Ovary (tissue), 7 donors: ENCODE measurements at regions not wholly inside any gene's neighbourhood (a gene's known extent, or its start where the extent isn't known, plus 50 kb on each side); places are given as distances from the start of the nearest gene placed in this dataset.

Experiments
- DNase-seq, 5 donors: peaks; one replicate each; pipeline ENCODE4 v3.0.0-alpha.2; 2019 to 2020
- H3K27ac ChIP-seq, 2 donors: fragments of 200-600 bp; one replicate each; pipeline versions ENCODE4 v1.5.1 to v1.8.0; 2019 to 2022
- H3K27me3 ChIP-seq: fragments of 200-600 bp; one replicate; pipeline ENCODE4 v1.8.0; 2022
- H3K36me3 ChIP-seq: fragments of 200-600 bp; sonication (generic); one replicate; pipeline ENCODE4 v1.5.1; 2019
- H3K4me1 ChIP-seq: one replicate; pipeline ENCODE4 v1.8.1; 2013; ENCODE audit warnings: mild to moderate bottlenecking, moderate library complexity; ENCODE audit not compliant: insufficient read depth
- H3K4me3 ChIP-seq: fragments of 200-600 bp; sonication (generic); one replicate; pipeline ENCODE4 v1.5.1; 2017
- H3K9me3 ChIP-seq, 2 donors: fragments of 200-600 bp in 1 of 2; sonication (generic) in 1 of 2; one replicate each; pipeline versions ENCODE4 v1.5.1 to v1.8.1; 2013 to 2019; ENCODE audit warnings: mild to moderate bottlenecking in 1 of 2, moderate library complexity in 1 of 2
- CTCF ChIP-seq, 3 donors: fragments of 450-650 bp in 2 of 3; fragments of 200-600 bp in 1 of 3; IDR thresholded peaks; one replicate each; pipeline versions ENCODE4 v1.5.1 to v1.8.0; 2016 to 2022; ENCODE audit warnings: antibody characterized with exemption in 3 of 3, mild to moderate bottlenecking in 1 of 3
- EP300 ChIP-seq: sonication (generic); formaldehyde crosslinking; IDR thresholded peaks from one replicate; pipeline ENCODE4 v1.6.1; 2017; ENCODE audit warnings: antibody characterized with exemption
- POLR2A ChIP-seq: fragments of 450-650 bp; IDR thresholded peaks from one replicate; pipeline ENCODE4 v1.6.1; 2017; ENCODE audit warnings: antibody characterized with exemption, mild to moderate bottlenecking, moderate library complexity
- WGBS, 3 donors: extraction: QIAGEN DNeasy Blood & Tissue Kit in 1 of 3; methylation state at CpG; one replicate each; pipeline versions ENCODE4 v1.1.5 to v1.1.7; 2013 to 2017; 5-methylcytosine and 5-hydroxymethylcytosine counted together
- intact Hi-C, 4 donors: fragments of 100-400 bp; cut with DNase I; formaldehyde crosslinking; loops; one replicate each; pipeline versions ENCODE4 v1.11.0 to v1.15.1; 2022 to 2023
- donor health status: DM: no; HTN: no; CAD: no; lungs with moderate emphysema.
- donor health status: DM: no; HTN: no; CAD: no.
- donor health status: Bipolar disorder and iron deficiency.
- donor health status: DM: no; HTN: no; CAD: no.
- donor health status: DM: yes; HTN: yes; CAD: no.

GRCh38 chr2:133788386-133788785, 220.1 kb upstream of the NCKAP5 start:
- TF ChIP-seq CTCF (IDR thresholded peaks at IDR 0.05), result no peak
- TF ChIP-seq POLR2A, result no peak
- no peak for TF ChIP-seq EP300
- H3K36me3 ChIP-seq, result no peaks in the 10 kb centered on the region
- H3K27me3 ChIP-seq, result no peaks in the 10 kb centered on the region
- intact Hi-C loops, result loop anchor here in 1 of 4 donors (10.0 kb wide), 1 partner anchor 1244 kb away; no protein-coding TSS in a partner anchor
- no peak for DNase-seq
- no peak overlapping the region for H3K27ac ChIP-seq
- WGBS, 3 donors, result 8 to 36% (median 10%) methylated on average over 1 of the region's 1 CpG
- no peaks in the 10 kb centered on the region for H3K9me3 ChIP-seq
- no peak overlapping the region for H3K4me3 ChIP-seq
- no peaks in the 10 kb centered on the region for H3K4me1 ChIP-seq

DNA sequence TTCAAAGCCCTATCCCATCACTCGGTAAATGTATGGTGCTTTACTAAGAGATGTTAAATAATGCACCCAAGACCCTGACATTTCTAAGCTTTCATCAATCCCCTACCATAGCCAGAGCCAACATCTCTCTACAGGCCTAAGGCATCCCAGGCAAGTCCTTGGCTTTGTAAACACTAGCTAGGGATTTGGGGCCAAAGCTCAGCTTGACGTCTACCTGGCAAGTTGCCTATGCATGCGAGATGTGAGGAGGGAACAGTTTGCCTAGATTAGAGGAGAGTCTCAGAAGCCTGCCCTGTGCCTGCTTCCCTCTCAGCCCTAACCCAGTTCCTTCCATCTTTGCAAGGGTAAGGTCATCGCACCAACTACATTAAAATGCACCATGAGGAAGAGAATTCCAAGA, 221.5 kb upstream of the NCKAP5 start:
- intact Hi-C loops, result loop anchor here in 1 of 4 donors (10.0 kb wide), 1 partner anchor 1245 kb away; no protein-coding TSS in a partner anchor
- H3K4me3 ChIP-seq, result no peak overlapping the region
- DNase-seq, result no peak
- no peaks in the 10 kb centered on the region for H3K36me3 ChIP-seq
- H3K27me3 ChIP-seq, result no peaks in the 10 kb centered on the region
- 58% methylated on average over 4 of the region's 4 CpGs for WGBS, 3 donors
- no peaks in the 10 kb centered on the region for H3K4me1 ChIP-seq
- H3K9me3 ChIP-seq, result no peaks in the 10 kb centered on the region
- no peak overlapping the region for H3K27ac ChIP-seq
- TF ChIP-seq CTCF (IDR thresholded peaks at IDR 0.05) (no peak), EP300 (no peak), POLR2A (no peak)

GRCh38 chr2:133790711-133791110, 222.4 kb upstream of the NCKAP5 start:
- H3K36me3 ChIP-seq, result no peaks in the 10 kb centered on the region

GRCh38 chr2:133791191-133791590, 222.9 kb upstream of the NCKAP5 start:
- Histone ChIP-seq H3K4me1 (no peaks in the 10 kb centered on the region), H3K27ac (no peak overlapping the region), H3K9me3 (no peaks in the 10 kb centered on the region), H3K36me3 (no peaks in the 10 kb centered on the region), H3K27me3 (no peaks in the 10 kb centered on the region), H3K4me3 (no peak overlapping the region)
- intact Hi-C loops, result no loop called here
- TF ChIP-seq EP300 (no peak), POLR2A (no peak), CTCF (IDR thresholded peaks at IDR 0.05) (no peak)
- 55 to 82% (median 77%) methylated on average over 6 of the region's 6 CpGs for WGBS, 3 donors
- DNase-seq, result no peak

More at GRCh38 chr2:133790711-133791110, 222.4 kb upstream of the NCKAP5 start:
- no peak overlapping the region for H3K4me3 ChIP-seq
- H3K4me1 ChIP-seq, result no peaks in the 10 kb centered on the region
- H3K27me3 ChIP-seq, result no peaks in the 10 kb centered on the region
- intact Hi-C loops, result no loop called here
- TF ChIP-seq CTCF (IDR thresholded peaks at IDR 0.05) (no peak), EP300 (no peak), POLR2A (no peak)
- no peak for DNase-seq
- no peaks in the 10 kb centered on the region for H3K9me3 ChIP-seq
- WGBS, 3 donors, result 28 to 60% (median 33%) methylated on average over 1 of the region's 1 CpG
- H3K27ac ChIP-seq, result no peak overlapping the region
